GM12878 (cell line): ENCODE measurements at regions not wholly inside any gene's neighbourhood (a gene's known extent, or its start where the extent isn't known, plus 50 kb on each side); places are given as distances from the start of the nearest gene placed in this dataset.

Experiments used
- ATAC-seq: fragments of 200-7000 bp; cut with Tn5 transposase; 3 replicates; pipeline ENCODE4 v1.9.1; 2020; ENCODE audit warnings: mild to moderate bottlenecking, moderate library complexity
- BruUV-seq: library from RNA; stranded (reverse); fragments of 400-500 nt; replicated peaks from 2 replicates; lab custom pipeline; 2021; lab: Mats Ljungman, UMichigan
- CTCF ChIA-PET: fragments of 300-600 bp; sonication (Branson Sonifier 250); formaldehyde crosslinking; extraction: SDS; loops from one replicate; lab custom pipeline; 2021; ENCODE audit warnings: inconsistent platforms; lab: Yijun Ruan, JAX
- POLR2A ChIA-PET: fragments of 350-600 bp; formaldehyde crosslinking; extraction: SDS; loops from one replicate; lab custom pipeline; 2021; ENCODE audit warnings: inconsistent platforms; lab: Charles Lee
- RAD21 ChIA-PET: fragments of 300-600 bp; sonication (Branson Sonifier 250); formaldehyde crosslinking; loops from one replicate; lab custom pipeline; 2023; ENCODE audit warnings: antibody characterized with exemption; ENCODE audit not compliant: unreplicated experiment; lab: Charles Lee
- SMC1A ChIA-PET: fragments of 300-600 bp; sonication (Branson Sonifier 250); formaldehyde crosslinking; loops from one replicate; lab custom pipeline; 2023; ENCODE audit not compliant: unreplicated experiment, uncharacterized antibody; lab: Charles Lee
- DNase-seq: peaks from one replicate; pipeline ENCODE4 v3.0.0-alpha.2; 2011; ENCODE audit warnings: low read depth, low spot score
- FAIRE-seq: peaks from 3 replicates; lab custom pipeline; 2011; peaks lifted over from hg19 to GRCh38; lab: Jason Lieb, UNC
- H2AFZ ChIP-seq: 2 replicates; pipeline ENCODE4 v1.6.0; 2011; ENCODE audit warnings: low read depth, low read length, control low read depth; ENCODE audit not compliant: control insufficient read depth
- H3K27ac ChIP-seq: 2 replicates; pipeline ENCODE4 v1.5.1; 2011; ENCODE audit warnings: control low read depth; ENCODE audit not compliant: control insufficient read depth, insufficient read depth
- H3K27me3 ChIP-seq, 2 experiments: replicated peaks in 1 of 2; 2 replicates each; pipeline versions ENCODE4 v1.6.0 to v1.6.1; 2011; ENCODE audit warnings: low read length in 1 of 2; ENCODE audit not compliant: control insufficient read depth in 2 of 2, insufficient read depth in 2 of 2
- H3K36me3 ChIP-seq, 2 experiments: 2 replicates each; pipeline ENCODE4 v1.5.1; 2011; ENCODE audit warnings: low read length in 1 of 2; ENCODE audit not compliant: control insufficient read depth in 2 of 2, insufficient read depth in 2 of 2
- H3K4me1 ChIP-seq: 2 replicates; pipeline ENCODE4 v1.6.1; 2011; ENCODE audit warnings: mild to moderate bottlenecking, low read length, moderate library complexity, mixed read lengths; ENCODE audit not compliant: control insufficient read depth, insufficient read depth
- H3K4me2 ChIP-seq: 2 replicates; pipeline ENCODE4 v1.6.0; 2011; ENCODE audit warnings: control low read depth; ENCODE audit not compliant: control insufficient read depth, insufficient read depth
- H3K4me3 ChIP-seq: fragments of 200-600 bp; sonication (generic); 2 replicates; pipeline ENCODE4 v1.5.1; 2016
- H3K79me2 ChIP-seq: 2 replicates; pipeline ENCODE4 v1.6.0; 2011; ENCODE audit warnings: low read length; ENCODE audit not compliant: control insufficient read depth, insufficient read depth
- H3K9ac ChIP-seq: 2 replicates; pipeline ENCODE4 v1.8.0; 2011; ENCODE audit warnings: low read length, control low read depth, mixed read lengths; ENCODE audit not compliant: control insufficient read depth, insufficient read depth
- H3K9me3 ChIP-seq: replicated peaks from 3 replicates; pipeline ENCODE4 v1.5.1; 2011; ENCODE audit warnings: mild to moderate bottlenecking, low read length; ENCODE audit not compliant: control insufficient read depth, insufficient read depth
- H4K20me1 ChIP-seq: 2 replicates; pipeline ENCODE4 v1.6.0; 2011; ENCODE audit not compliant: control insufficient read depth, insufficient read depth
- ATF2 ChIP-seq: IDR thresholded peaks from 2 replicates; pipeline ENCODE4 v1.6.1; 2012; ENCODE audit warnings: low read length, inconsistent platforms
- BCL11A ChIP-seq: IDR thresholded peaks from 2 replicates; pipeline ENCODE4 v1.6.1; 2011; ENCODE audit warnings: low read depth, low read length
- CREM ChIP-seq: IDR thresholded peaks from 2 replicates; pipeline ENCODE4 v1.6.1; 2014; ENCODE audit warnings: antibody characterized with exemption, low read depth
- E2F8 ChIP-seq: fragments of 450-650 bp; IDR thresholded peaks from 2 replicates; pipeline ENCODE4 v1.6.1; 2018; ENCODE audit warnings: mild to moderate bottlenecking, low read depth, moderate library complexity; ENCODE audit not compliant: partially characterized antibody
- ESRRA ChIP-seq: IDR thresholded peaks from 2 replicates; pipeline ENCODE4 v1.6.1; 2012; ENCODE audit warnings: mild to moderate bottlenecking, low read length, improper control_type of control experiment
- GABPA ChIP-seq: IDR thresholded peaks from 2 replicates; pipeline ENCODE4 v1.6.1; 2014; ENCODE audit warnings: antibody characterized with exemption, low read depth, mild to moderate bottlenecking, inconsistent platforms
- MTA3 ChIP-seq: IDR thresholded peaks from 2 replicates; pipeline ENCODE4 v1.6.1; 2012; ENCODE audit warnings: low read length, inconsistent platforms, borderline replicate concordance
- NBN ChIP-seq: fragments of 450-650 bp; IDR thresholded peaks from 2 replicates; pipeline ENCODE4 v1.6.1; 2016
- PAX5 ChIP-seq: IDR thresholded peaks from 2 replicates; pipeline ENCODE4 v1.6.1; 2011; ENCODE audit warnings: low read depth, low read length, borderline replicate concordance
- PML ChIP-seq: IDR thresholded peaks from 2 replicates; pipeline ENCODE4 v1.6.1; 2012; ENCODE audit warnings: low read length, inconsistent platforms
- POLR2AphosphoS2 ChIP-seq: IDR thresholded peaks from 2 replicates; pipeline ENCODE4 v1.6.1; 2011; ENCODE audit warnings: low read depth, mild to moderate bottlenecking, low read length, improper control_type of control experiment, moderate library complexity
- RELA ChIP-seq: fragments of 450-650 bp; IDR thresholded peaks from 2 replicates; pipeline ENCODE4 v1.8.0; 2014; ENCODE audit warnings: borderline replicate concordance; ENCODE audit not compliant: partially characterized antibody
- RFX5 ChIP-seq: IDR thresholded peaks from 2 replicates; pipeline ENCODE4 v1.6.1; 2011; ENCODE audit warnings: low read depth, low read length, improper control_type of control experiment
- SIN3A ChIP-seq: IDR thresholded peaks from 2 replicates; pipeline ENCODE4 v1.6.1; 2012; ENCODE audit warnings: low read depth, low read length, improper control_type of control experiment
- SIX5 ChIP-seq: IDR thresholded peaks from 2 replicates; pipeline ENCODE4 v1.6.1; 2011; ENCODE audit warnings: mild to moderate bottlenecking, low read depth, low read length, moderate library complexity; ENCODE audit not compliant: severe bottlenecking
- USF1 ChIP-seq: IDR thresholded peaks from 2 replicates; pipeline ENCODE4 v1.6.1; 2011; ENCODE audit warnings: borderline replicate concordance, low read depth, mild to moderate bottlenecking, moderate library complexity, mixed read lengths, low read length; ENCODE audit not compliant: insufficient read depth; ENCODE audit errors: extremely low read length
- WGBS: methylation state at CpG from one replicate; pipeline ENCODE4 v1.1.6; 2016; ENCODE audit warnings: low lambda C conversion rate; ENCODE audit not compliant: insufficient replicate concordance, insufficient coverage; ENCODE audit errors: missing lambda C conversion rate; 5-methylcytosine and 5-hydroxymethylcytosine counted together
- in situ Hi-C: fragments of 300-500 bp; cut with MboI; formaldehyde crosslinking; loops from 9 replicates; pipeline ENCODE4 v1.14.3; 2018; ENCODE audit warnings: mixed read lengths
- intact Hi-C: fragments of 100-400 bp; cut with micrococcal nuclease; formaldehyde crosslinking; loops from one replicate; pipeline ENCODE4 v1.14.2; 2022; ENCODE audit not compliant: unreplicated experiment

DNA sequence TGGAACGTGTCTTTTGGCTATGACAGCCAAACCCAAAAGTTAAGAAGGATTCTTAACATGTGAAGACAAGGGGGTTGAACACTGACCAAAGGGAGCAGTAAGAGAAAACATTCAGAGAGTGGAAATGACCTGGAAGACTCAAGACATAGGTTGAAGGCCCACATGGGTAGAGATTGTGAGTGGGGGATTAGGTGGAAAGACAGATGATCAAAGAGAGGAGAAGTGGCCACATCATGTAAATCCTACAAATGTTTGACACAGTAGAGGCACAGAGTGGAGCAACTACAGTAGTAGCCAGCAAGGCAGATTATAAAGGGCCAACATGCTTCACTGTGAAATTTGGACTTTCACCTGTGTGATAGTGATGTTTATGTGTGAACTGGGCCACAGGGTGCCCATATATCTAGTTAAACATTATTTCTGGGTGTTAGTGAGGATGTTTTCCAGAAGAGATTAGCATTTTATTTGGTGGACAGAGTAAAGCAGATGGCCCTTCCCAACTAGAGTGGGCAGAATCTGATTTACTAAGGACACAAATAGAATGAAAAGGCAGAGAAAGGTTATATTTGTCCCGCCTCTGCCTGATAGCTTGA is 559.3 kb downstream of the RAB28 start:
- ChIA-PET RAD21 (no interaction called here), POLR2A (no interaction called here), CTCF (no interaction called here)
- Histone ChIP-seq H3K36me3 (no peaks in the 10 kb centered on the region), H3K79me2 (no peaks in the 10 kb centered on the region), H3K27ac (no peak overlapping the region), H3K9ac (no peak overlapping the region), H3K4me3 (no peak overlapping the region), H2AFZ (no peak overlapping the region), H3K4me1 (no peaks in the 10 kb centered on the region), H4K20me1 (no peaks in the 10 kb centered on the region), H3K9me3 (no peaks in the 10 kb centered on the region), H3K27me3 (no peaks in the 10 kb centered on the region)
- FAIRE-seq (no peak), ATAC-seq (no peak), DNase-seq (no peak)
- in situ Hi-C loops = no loop called here
- intact Hi-C loops = loop anchor here (5.0 kb wide), 1 partner anchor 602 kb away; no protein-coding TSS in a partner anchor
- WGBS = 5% methylated on average over 2 of the region's 2 CpGs
- TF ChIP-seq E2F8 = no peak
- TF ChIP-seq GABPA = no peak
- no peak for TF ChIP-seq PAX5
- no peak for TF ChIP-seq RELA
- TF ChIP-seq NBN = no peak
- no peak for TF ChIP-seq RFX5
- no peak for TF ChIP-seq MTA3
- no peak for TF ChIP-seq SIX5
- TF ChIP-seq BCL11A = no peak
- TF ChIP-seq POLR2AphosphoS2 = no peak
- TF ChIP-seq USF1 = no peak
- TF ChIP-seq SIN3A = no peak
- no peak for TF ChIP-seq ESRRA
- TF ChIP-seq PML = no peak
- TF ChIP-seq CREM = no peak
- TF ChIP-seq ATF2 = no peak
- TF ChIP-seq, all 136 proteins: peak for 0
- no TSS peak for BruUV-seq
- no peak overlapping the region for H3K4me2 ChIP-seq
- SMC1A ChIA-PET = interaction anchor here (1.8 kb wide), 1 partner anchor 9 kb away, joined by 6 read pairs; no protein-coding TSS in a partner anchor
